GM19239 (cell line): ENCODE measurements at regions not wholly inside any gene's neighbourhood (a gene's known extent, or its start where the extent isn't known, plus 50 kb on each side); places are given as distances from the start of the nearest gene placed in this dataset.
A peak's percentile ranks its signal among the peaks of the same experiment; 100 is the strongest.
"Not testable (repeated sequence)": the region's sequence is repeated elsewhere in the genome, so short reads cannot be mapped to it uniquely, and the experiment has no call there.

Experiments
- DNase-seq: peaks from one replicate; pipeline ENCODE4 v3.0.0; 2011; ENCODE audit warnings: low spot score; ENCODE audit not compliant: insufficient read length
- FAIRE-seq: peaks from 2 replicates; lab custom pipeline; 2011; peaks lifted over from hg19 to GRCh38; lab: Jason Lieb, UNC

GRCh38 chr14:105581551-105582341 lies 55.4 kb downstream of the TMEM121 start:
- DNase-seq (no peak), FAIRE-seq (no peak)

- DNase-seq (no peak), FAIRE-seq (peak; percentile 100)
Observed at GRCh38 chr14:105582639-105583038, 56.3 kb downstream of the TMEM121 start.

GRCh38 chr14:105583914-105584313 lies 57.5 kb downstream of the TMEM121 start:
- DNase-seq, FAIRE-seq: not testable (repeated sequence)

- not testable (repeated sequence) for DNase-seq, FAIRE-seq
Observed at GRCh38 chr14:105585290-105585689, 58.9 kb downstream of the TMEM121 start.

GRCh38 chr14:105585722-105586121 lies 59.3 kb downstream of the TMEM121 start:
- FAIRE-seq: peak; percentile 100
- DNase-seq: not testable (repeated sequence)

DNA sequence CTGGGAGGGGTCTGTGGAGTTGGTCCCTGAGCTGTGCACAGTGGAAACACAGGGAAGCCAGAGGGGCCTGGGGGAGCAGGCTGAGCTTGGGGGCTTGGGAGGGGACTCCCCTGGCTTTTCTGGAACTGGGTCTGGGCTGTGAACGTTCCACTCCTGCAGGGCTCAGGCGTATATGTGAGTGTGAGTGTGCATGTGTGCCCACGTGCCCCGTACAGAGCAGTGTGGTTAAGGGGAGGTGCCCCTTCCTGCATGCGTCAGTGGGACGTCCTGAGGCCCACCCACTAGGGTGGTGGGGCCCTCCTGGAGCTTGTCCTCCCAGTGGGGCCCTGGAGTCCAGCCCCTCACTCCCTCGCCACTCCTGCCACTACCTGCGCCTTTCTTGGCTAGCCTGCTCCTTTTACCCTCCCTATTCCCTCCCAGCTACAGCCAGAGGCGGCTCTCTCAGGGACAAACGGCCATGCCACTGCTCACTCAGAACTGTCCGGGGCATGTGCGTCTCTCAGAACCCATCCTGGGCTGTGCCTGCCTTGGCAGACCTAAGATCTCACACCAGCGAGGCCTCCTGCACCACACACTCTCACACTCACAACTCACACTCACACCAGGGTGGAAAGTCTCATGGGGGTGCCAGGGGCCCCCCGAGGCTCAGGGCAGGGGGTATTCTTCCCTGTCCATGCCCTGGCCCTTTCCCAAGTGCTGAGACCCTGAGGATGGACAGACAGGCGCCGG lies 59.9 kb downstream of the TMEM121 start:
- FAIRE-seq: peak; percentile 80

GRCh38 chr14:105587034-105587433 lies 60.7 kb downstream of the TMEM121 start:
- not testable (repeated sequence) for DNase-seq, FAIRE-seq

More for the DNA sequence above, 59.9 kb downstream of the TMEM121 start:
- not testable (repeated sequence) for DNase-seq

DNA sequence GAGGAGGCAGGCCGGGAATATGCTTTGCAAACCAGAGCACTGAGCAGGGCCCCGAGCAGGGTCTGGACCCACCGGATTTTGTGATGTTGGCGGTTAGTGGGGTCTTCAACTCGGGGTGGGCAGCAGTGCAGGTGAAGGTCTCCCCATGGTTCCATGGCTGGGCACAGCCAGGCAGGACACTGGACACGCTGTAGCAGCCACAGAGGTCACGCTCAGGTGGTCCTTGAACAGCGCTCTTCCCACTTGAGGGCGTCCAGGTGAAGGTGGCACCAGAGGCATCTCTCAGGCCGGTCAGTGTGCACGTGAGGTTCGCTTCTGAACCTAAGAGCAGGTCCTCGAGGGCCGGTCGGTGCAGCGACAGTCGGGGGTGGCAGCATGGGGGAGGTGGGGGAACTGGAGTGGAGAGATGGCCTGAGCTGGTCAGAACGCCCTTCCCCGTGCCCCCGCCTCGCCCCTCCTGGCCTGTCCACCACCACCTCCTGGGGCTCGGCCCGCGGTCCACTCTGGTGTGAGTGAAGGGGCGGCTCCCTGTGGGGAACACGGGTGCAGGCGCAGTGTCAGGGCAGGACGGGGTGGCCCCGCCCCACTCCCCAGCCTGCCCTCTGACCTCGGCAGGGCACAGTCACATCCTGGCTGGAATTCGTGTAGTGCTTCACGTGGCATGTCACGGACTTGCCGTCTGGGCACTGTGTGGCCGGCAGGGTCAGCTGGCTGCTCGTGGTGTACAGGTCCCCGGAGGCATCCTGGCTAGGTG lies 61.3 kb downstream of the TMEM121 start:
- not testable (repeated sequence) for DNase-seq, FAIRE-seq

DNA sequence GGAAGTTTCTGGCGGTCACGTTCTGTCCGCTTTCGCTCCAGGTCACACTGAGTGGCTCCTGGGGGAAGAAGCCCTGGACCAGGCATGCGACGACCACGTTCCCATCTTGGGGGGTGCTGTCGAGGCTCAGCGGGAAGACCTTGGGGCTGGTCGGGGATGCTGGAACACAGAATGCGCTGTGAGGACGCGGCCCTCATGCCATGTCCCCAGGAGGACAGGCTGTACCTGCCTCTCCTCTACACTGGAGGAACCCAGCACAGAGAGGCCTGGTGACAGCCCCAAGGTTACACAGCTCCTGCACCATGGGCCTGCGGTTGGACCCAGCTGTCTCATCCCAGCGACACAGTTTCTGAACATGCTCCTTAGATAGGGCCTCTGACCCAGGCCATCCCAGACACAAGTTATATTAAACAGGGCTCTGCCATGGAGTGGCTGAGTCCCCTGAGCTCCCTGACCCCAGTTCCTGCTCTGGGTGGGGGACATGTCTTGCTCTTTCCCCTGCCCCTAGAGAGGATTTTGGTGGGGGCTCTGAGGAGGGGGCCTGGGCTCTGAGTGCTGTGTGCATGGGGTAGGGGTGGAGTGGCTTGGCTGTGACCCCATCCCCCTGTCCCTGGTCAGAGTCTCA lies 62.0 kb downstream of the TMEM121 start:
- FAIRE-seq (no peak), DNase-seq (no peak)

DNA sequence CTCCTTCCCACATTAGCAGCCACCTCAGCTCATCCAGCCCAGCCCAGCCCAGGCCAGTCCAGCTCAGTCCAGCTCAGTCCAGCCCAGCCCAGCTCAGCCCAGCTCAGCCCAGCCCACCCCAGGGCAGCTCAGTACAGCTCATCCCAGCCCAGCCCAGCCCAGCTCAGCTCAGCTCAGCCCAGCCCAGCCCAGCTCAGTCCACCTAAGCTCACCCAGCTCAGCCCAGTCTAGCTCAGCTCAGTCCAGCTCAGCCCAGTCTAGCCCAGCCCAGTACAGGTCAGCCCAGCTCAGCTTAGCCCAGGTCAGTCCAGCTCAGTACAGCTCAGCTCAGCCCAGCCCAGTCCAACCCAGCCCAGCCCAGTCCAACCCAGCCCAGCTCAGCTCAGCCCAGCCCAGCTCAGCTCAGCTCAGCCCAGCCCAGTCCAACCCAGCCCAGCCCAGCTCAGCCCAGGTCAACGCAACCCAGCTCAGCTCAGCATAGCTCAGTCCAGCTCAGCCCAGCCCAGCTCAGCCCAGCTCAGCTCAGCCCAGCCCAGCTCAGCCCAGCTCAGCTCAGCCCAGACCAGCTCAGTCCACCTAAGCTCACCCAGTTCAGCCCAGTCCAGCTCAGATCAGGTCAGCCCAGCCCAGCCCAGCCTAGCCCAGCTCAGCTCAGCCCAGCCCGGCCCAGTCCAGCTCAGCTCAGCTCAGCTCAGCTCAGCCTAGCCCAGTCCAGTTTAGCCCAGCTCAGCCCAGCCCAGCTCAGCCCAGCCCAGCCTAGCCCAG lies 63.0 kb downstream of the TMEM121 start:
- no peak for FAIRE-seq

GRCh38 chr14:105589926-105590185 lies 63.5 kb downstream of the TMEM121 start:
- not testable (repeated sequence) for FAIRE-seq

More for the DNA sequence above, 63.0 kb downstream of the TMEM121 start:
- no peak for DNase-seq

GRCh38 chr14:105591052-105591451 lies 64.7 kb downstream of the TMEM121 start:
- DNase-seq (no peak), FAIRE-seq (no peak)

More at GRCh38 chr14:105589926-105590185, 63.5 kb downstream of the TMEM121 start:
- DNase-seq: not testable (repeated sequence)

DNA sequence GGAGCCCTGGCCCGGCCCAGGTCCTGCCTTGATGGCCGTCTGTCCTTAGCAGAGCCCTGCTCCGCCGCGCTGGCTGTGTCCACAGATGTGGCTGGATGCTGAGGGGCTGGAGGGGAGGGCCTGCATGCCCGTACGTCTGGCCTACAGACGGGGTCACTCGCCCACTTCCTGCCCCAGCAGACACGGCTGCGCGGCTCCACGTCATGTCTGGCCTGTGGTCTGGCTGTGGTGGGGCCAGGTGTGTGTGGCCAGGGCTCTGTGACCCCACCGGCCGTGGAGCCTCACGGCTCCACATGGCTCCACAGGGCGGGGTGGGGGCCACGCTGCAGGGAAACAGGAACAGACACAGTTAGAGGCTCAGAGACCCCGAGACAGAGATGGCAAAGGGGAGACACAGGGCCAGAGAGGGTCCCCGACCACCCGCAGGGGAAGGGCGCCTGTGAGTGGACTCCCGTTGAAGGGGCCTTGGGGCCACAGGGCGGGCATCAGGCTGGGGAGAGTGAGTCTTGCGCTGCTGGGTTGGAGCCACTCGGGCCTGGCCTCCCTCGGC lies 65.5 kb downstream of the TMEM121 start:
- DNase-seq, FAIRE-seq: not testable (repeated sequence)

GRCh38 chr14:105592646-105593045 lies 66.3 kb downstream of the TMEM121 start:
- not testable (repeated sequence) for DNase-seq

GRCh38 chr14:105595346-105595745 lies 69.0 kb downstream of the TMEM121 start:
- not testable (repeated sequence) for FAIRE-seq, DNase-seq

More at GRCh38 chr14:105592646-105593045, 66.3 kb downstream of the TMEM121 start:
- FAIRE-seq: not testable (repeated sequence)

DNA sequence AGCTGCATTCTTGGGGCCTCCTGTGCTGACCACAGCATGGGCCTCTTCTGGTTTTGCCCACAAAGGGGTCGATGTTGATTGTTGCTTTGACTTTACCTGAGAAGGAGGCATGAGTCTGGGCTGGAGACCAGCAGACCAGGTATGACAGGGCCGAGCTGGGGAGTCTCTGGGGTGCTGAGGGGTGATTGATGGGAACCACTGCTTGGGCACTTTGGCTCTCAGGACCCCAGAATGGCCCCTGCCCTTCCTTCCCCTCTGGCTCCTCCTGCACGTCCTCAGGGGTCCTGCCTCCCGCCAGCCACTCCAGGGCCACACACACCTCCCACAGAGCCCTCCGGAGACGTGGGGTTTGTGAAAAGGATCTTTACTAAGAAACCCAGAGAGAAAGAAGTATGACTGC lies 70.0 kb downstream of the TMEM121 start:
- not testable (repeated sequence) for FAIRE-seq, DNase-seq

DNA sequence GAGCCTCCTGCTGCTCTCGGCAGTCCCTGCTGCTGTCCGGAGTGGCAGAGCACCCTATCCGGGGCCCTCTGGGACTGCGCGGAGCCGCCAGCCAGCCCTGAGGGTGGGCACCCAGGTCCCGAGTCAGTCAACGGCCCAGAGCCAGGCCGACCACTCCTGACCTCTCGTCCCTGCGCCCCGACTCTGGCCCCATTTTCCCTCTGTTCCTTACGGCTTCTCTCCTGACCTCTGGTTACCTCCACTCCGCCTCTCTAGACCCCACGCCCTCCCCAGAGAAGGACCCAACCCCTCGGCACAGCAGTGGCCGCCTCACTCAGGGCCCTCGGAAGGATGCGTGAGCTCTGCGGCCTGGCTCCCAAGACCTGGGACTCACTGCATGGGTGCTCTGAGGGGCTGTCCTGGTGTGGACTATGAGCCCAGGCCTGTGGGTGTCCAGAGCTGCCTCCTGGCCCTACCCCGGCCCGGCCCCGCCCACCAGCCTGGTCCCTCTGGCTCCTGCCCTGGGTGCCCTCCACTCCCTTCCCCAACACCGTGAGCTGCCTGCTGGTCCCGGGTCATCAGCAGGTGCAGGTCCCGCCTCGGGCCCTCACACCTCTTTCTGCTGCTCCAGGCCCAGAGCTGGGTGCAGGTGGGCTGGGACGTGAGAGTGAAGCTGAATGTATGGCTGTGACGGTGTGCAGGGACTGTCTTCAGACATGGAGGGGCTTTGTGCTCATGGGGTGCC lies 71.8 kb downstream of the TMEM121 start:
- not testable (repeated sequence) for FAIRE-seq, DNase-seq

DNA sequence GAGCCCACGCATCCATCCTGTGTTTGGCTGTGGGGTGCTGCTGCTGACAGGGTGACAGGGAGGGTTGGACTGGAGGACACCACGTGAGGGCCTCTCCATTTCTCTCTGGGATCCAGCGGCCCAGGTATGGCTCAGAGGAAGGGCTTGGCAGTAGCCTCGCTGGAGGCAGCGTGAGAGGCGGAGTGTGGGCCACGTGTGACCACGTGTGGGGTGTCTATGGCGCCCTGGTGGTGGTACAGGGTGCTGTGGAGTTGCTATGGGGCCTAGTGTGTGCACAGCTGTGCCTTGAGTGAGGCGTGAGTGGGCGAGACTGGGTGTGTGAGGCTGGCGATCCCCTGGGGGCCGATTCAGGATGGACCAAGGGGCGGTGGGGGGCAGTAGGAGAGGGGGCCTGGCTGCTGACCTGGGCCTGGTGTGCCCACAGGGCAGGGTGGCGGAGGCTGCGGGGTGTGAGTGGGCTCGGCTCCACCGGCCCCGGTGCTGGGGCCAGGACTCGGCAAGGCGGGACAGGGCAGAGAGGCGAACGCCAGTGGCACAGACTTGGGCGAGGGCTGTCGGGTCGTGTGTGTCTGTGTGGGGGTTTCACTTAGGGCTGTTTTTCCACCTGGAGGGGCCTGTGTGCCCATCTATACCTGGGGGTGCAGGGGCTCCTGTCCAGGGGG lies 72.7 kb downstream of the TMEM121 start:
- not testable (repeated sequence) for DNase-seq, FAIRE-seq
